Ishikawa (cell line): ENCODE measurements at regions not wholly inside any gene's neighbourhood (a gene's known extent, or its start where the extent isn't known, plus 50 kb on each side); places are given as distances from the start of the nearest gene placed in this dataset.

Experiments used
- CREB1 ChIP-seq: IDR thresholded peaks from 2 replicates; pipeline ENCODE4 v1.6.1; 2012; ENCODE audit warnings: low read depth
- EGR1 ChIP-seq: IDR thresholded peaks from 2 replicates; pipeline ENCODE4 v1.6.1; 2012
- EP300 ChIP-seq: IDR thresholded peaks from 2 replicates; pipeline ENCODE4 v1.6.1; 2012; ENCODE audit warnings: borderline replicate concordance
- RAD21 ChIP-seq: IDR thresholded peaks from 2 replicates; pipeline ENCODE4 v1.6.1; 2012; ENCODE audit warnings: low read depth
- TAF1 ChIP-seq: IDR thresholded peaks from 2 replicates; pipeline ENCODE4 v1.6.1; 2012; ENCODE audit warnings: low read depth, mild to moderate bottlenecking
- TCF12 ChIP-seq: IDR thresholded peaks from 2 replicates; pipeline ENCODE4 v1.6.1; 2012; ENCODE audit warnings: low read depth
- TEAD4 ChIP-seq: IDR thresholded peaks from 2 replicates; pipeline ENCODE4 v1.6.1; 2012
- YY1 ChIP-seq: IDR thresholded peaks from 2 replicates; pipeline ENCODE4 v1.6.1; 2012; ENCODE audit warnings: low read depth
- ZBTB7A ChIP-seq: IDR thresholded peaks from 2 replicates; pipeline ENCODE4 v1.6.1; 2012; ENCODE audit warnings: low read depth
- TF ChIP-seq, protein P1 (sequence below): IDR thresholded peaks from 2 replicates; pipeline ENCODE4 v1.6.1; 2012; ENCODE audit warnings: low read depth, mild to moderate bottlenecking
- TF ChIP-seq, protein P2 (sequence below): IDR thresholded peaks from 2 replicates; pipeline ENCODE4 v1.6.1; 2012

DNA sequence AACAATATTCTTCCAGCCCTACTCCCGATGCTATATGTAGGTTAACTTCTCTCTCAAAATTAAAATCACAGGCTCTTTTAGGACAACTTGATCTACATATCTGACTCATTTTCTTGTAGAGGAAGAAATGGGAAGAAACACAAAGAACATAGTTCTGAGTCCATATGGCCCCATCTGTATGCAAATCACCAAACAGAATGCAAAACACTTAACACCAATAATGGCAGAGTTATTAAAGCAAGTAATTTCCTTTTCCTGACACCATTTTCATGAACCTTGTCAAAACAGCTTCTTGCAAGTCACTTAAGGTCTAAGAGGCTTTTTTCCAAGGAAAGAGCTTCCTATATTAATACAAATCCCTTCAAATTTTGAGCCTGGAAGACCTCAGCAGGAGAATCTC, 300.4 kb upstream of the CLEC14A start:
- TF ChIP-seq ZBTB7A (no peak), TAF1 (no peak), EP300 (no peak), YY1 (no peak), TEAD4 (no peak), TCF12 (no peak), EGR1 (no peak), CREB1 (no peak), RAD21 (no peak)
- TF ChIP-seq, protein P1, sequence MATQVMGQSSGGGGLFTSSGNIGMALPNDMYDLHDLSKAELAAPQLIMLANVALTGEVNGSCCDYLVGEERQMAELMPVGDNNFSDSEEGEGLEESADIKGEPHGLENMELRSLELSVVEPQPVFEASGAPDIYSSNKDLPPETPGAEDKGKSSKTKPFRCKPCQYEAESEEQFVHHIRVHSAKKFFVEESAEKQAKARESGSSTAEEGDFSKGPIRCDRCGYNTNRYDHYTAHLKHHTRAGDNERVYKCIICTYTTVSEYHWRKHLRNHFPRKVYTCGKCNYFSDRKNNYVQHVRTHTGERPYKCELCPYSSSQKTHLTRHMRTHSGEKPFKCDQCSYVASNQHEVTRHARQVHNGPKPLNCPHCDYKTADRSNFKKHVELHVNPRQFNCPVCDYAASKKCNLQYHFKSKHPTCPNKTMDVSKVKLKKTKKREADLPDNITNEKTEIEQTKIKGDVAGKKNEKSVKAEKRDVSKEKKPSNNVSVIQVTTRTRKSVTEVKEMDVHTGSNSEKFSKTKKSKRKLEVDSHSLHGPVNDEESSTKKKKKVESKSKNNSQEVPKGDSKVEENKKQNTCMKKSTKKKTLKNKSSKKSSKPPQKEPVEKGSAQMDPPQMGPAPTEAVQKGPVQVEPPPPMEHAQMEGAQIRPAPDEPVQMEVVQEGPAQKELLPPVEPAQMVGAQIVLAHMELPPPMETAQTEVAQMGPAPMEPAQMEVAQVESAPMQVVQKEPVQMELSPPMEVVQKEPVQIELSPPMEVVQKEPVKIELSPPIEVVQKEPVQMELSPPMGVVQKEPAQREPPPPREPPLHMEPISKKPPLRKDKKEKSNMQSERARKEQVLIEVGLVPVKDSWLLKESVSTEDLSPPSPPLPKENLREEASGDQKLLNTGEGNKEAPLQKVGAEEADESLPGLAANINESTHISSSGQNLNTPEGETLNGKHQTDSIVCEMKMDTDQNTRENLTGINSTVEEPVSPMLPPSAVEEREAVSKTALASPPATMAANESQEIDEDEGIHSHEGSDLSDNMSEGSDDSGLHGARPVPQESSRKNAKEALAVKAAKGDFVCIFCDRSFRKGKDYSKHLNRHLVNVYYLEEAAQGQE = no peak
- TF ChIP-seq, protein P2, sequence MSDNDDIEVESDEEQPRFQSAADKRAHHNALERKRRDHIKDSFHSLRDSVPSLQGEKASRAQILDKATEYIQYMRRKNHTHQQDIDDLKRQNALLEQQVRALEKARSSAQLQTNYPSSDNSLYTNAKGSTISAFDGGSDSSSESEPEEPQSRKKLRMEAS = no peak
